ENCODE measurements at regions not wholly inside any gene's neighbourhood (a gene's known extent, or its start where the extent isn't known, plus 50 kb on each side); places are given as distances from the start of the nearest gene placed in this dataset.
A peak's percentile ranks its signal among the peaks of the same experiment; 100 is the strongest.
"Not testable (repeated sequence)": the region's sequence is repeated elsewhere in the genome, so short reads cannot be mapped to it uniquely, and the experiment has no call there.

GRCh38 chr13:96934889-96935489 lies 59.3 kb downstream of the OXGR1 start:
- no peak for DNase-seq

DNA sequence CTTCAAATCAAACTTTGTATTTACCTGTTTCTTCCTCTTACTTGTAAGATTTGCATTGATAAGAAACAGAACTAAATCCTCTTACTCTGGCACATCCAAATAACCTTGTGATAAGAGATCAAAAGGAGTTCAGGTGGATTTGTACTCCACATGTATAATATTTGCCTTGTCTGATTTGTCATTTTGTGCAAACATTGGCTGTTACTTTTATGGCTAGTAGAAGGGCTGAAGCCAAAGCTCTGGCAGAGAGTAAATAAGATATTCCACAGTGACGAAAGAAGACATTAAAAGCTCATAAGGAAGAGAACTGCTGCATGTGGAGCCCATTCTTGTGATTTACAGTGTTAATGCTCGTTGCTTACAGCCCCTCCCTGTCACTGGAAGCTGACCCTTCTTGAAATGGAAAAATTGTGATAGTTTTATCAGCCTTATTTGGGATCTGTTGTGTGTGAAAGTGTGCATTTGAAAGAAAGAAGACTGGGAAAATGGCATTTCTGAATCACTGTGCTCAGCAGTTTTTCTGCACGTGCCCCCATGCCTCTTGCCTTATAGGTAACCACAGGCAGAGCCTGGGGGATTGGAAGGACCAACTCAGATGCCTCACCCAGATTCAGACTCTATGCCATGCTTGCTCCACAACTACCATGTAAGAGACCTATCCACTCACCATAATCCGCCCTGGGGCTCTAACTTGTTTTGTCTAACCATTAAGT lies 68.2 kb downstream of the OXGR1 start:
- no peak for DNase-seq

DNA sequence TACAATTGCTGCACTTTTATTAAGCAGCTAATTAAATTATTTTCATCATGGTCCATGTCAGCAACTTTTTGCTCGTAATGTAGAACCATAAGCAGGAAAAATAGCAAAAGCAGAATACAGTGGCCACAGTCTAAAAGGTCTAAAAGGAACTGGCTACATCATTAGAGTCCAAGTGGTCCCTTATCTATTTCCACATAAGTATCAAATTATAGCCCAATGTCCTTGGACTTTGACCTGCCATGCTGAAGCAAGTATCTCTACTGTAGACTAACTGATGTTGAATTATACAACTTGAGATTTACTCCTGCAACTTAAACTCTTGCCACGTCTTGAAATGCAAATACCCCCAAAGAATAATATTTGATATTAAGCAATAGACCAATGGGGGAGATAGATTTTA lies 68.8 kb downstream of the OXGR1 start:
- DNase-seq: no peak

DNA sequence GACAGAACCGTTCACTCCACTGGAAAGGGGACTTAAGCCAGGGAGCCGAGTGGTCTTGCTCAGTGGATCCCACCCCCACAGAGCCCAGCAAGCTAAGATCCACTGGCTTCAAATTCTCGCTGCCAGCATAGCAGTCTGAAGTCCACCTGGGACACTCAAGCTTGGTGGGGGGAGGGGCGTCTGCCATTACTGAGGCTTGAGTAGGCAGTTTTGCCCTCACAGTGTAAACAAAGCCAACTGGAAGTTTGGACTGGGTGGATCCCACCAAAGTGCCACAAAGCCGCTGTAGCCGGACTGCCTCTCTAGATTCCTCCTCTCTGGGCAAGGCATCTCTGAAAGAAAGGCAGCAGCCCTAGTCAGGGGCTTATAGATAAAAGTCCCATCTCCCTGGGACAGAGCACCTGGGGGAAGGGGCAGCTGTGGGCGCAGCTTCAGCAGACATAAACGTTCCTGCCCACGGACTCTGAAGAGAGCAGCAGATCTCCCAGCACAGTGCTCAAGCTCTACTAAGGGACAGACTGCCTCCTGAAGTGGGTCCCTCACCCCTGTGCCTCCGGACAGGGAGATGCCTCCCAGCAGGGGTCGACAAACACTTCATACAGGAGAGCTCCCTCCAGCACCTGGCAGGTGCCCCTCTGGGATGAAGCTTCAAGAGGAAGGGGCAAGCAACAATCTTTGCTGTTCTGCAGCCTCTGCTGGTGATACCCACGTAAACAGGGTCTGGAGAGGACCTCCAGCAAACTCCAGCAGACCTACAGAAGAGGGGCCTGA lies 75.2 kb downstream of the OXGR1 start:
- not testable (repeated sequence) for DNase-seq

DNA sequence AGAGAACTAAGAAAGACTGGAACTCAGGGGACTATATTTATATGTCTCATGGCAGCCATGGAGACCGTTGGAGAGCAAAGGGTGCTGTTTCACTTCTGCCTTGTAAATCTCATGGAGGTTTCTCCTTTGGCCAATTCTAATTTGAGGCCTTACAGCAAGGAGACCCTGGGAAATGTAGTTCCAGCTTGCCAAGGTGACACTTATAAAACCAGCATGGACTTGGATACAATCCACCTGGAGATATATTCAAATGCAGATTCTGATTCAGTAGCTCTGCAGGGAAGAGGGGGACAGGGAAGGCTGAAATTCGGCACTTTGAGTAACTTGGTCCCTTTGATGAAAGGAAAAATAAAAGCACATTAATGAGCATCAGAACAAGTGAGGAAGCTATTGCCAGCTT lies 90.0 kb downstream of the OXGR1 start:
- no peak for DNase-seq

DNA sequence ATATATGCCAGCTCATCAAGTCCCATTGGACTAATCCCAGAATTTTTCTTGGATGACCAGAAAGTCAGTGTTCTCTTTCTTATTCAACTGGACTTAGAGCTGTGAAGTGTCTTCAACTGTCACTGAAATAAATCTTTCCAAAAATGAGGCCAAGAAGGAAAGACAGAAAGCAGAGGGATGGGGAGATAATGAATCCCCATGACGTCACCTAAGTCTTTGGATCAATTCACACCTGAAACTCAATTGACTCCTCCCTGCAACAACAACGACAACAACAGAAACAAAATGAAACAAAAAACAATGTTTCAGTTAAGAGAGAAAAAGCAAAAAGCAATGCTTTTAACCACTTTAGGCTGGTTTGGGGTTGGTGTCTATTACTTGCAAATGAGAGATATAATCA lies 91.2 kb downstream of the OXGR1 start:
- no peak for DNase-seq

- DNase-seq: no peak
Observed at GRCh38 chr13:96900986-96901385, 93.3 kb downstream of the OXGR1 start.

- peak; percentile 3 for DNase-seq
Observed at GRCh38 chr13:96899946-96900345, 94.3 kb downstream of the OXGR1 start.

DNA sequence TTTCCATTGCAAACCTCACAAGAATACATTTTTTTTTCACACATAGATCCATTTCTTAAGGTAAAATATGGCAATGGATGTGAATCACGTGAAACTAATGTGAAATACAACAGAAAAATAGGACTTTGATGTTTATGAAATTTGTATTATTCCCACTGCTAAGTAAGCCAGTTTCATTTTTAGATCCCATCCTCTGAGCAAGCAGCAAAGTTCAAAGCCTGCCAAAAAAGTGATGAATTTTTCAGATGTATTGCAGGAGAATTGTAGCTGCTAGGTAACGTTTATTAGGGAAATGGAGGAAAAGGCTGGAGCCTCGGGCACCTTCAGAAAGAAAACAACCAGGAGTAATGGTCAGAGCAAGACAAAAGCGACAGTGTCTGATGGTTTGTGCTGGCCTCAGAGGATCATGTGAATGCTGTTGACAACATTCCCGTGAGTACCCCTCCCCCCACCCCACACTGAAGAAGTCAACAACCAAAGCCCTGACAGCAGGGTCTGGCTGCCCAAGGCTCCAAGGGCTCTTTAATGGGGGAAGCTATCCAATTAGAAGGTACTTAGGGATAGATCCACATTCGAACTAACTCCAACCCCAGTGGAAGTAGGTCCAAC lies 95.5 kb downstream of the OXGR1 start:
- no peak for DNase-seq

DNA sequence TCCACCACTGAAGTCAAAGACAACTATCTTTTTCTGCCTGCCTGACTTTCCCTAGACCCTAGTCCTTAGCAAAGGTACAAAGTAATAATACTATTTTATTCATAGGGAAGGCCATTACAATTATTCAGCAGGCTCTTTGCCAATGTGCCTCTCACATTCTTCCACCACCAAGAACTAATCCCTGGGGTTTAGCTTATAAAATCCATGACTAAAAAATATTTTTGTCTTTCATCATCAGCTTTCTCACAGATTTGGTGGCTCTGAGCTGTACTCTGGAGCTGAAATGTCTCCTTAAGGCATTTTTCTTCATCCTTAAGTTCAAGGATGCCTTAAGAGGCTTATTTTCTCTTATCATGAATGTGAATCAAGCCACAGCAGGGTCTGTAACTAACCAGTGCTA lies 96.1 kb downstream of the OXGR1 start:
- no peak for DNase-seq
